ENCODE measurements at regions not wholly inside any gene's neighbourhood (a gene's known extent, or its start where the extent isn't known, plus 50 kb on each side); places are given as distances from the start of the nearest gene placed in this dataset.

- no peak overlapping the region for H3K4me3 ChIP-seq (ENCODE audit: low read depth in 2 of 2, low read length in 1 of 2)
- H3K27me3 ChIP-seq (ENCODE audit: insufficient read depth): no peaks in the 10 kb centered on the region
- no peaks in the 10 kb centered on the region for H3K79me2 ChIP-seq (ENCODE audit: insufficient read depth)
- no peaks in the 10 kb centered on the region for H3K4me1 ChIP-seq (ENCODE audit: control insufficient read depth in 1 of 2, insufficient read depth in 2 of 2, low read depth in 1 of 2, low read length in 1 of 2)
- POLR2A ChIA-PET: no interaction called here
- DNase-seq: no peak
- 10% methylated on average over 1 of the region's 1 CpG for WGBS (ENCODE audit: low lambda C conversion rate)
- CTCF ChIA-PET: interaction anchor here (1.2 kb wide), 1 partner anchor 306 kb away, joined by 3 read pairs; no protein-coding TSS in a partner anchor
- H3K27ac ChIP-seq (ENCODE audit: low read depth in 2 of 2, low read length in 1 of 2): no peak overlapping the region
- no peaks in the 10 kb centered on the region for H3K9me3 ChIP-seq
- no peaks in the 10 kb centered on the region for H3K9me2 ChIP-seq
- no peak overlapping the region for H3K9ac ChIP-seq
- H3K4me2 ChIP-seq: no peak overlapping the region
- H3F3A ChIP-seq (replicated peaks; ENCODE audit: insufficient read depth): no peaks in the 10 kb centered on the region
- H2AFZ ChIP-seq (ENCODE audit: low read depth): no peak overlapping the region
- H3K36me3 ChIP-seq (replicated peaks in 1 of 2; ENCODE audit: control insufficient read depth in 1 of 2, insufficient read depth in 2 of 2, low read length in 1 of 2): no peaks in the 10 kb centered on the region
- H4K20me1 ChIP-seq (ENCODE audit: insufficient read depth): no peaks in the 10 kb centered on the region
- TF ChIP-seq GATA2 (CRISPR knock-in tag; IDR thresholded peaks at IDR 0.05) (no peak), TAF1 (IDR thresholded peaks at IDR 0.05; ENCODE audit: borderline replicate concordance, low read depth, low read length) (no peak), JUND (IDR thresholded peaks at IDR 0.05) (no peak), ELF1 (IDR thresholded peaks at IDR 0.05) (no peak), EP300 (IDR thresholded peaks at IDR 0.05; ENCODE audit: borderline replicate concordance in 1 of 2, low read depth in 1 of 2, low read length in 1 of 2) (no peak), SIN3A (IDR thresholded peaks at IDR 0.05; ENCODE audit: borderline replicate concordance, low read depth, low read length) (no peak), CTCF (IDR thresholded peaks at IDR 0.05) (no peak), FOXJ3 (CRISPR knock-in tag; IDR thresholded peaks at IDR 0.05) (no peak), POLR2AphosphoS5 (IDR thresholded peaks at IDR 0.05; ENCODE audit: low read depth, low read length) (no peak), TEAD4 (IDR thresholded peaks at IDR 0.05; ENCODE audit: borderline replicate concordance, insufficient read depth) (no peak), TCF12 (IDR thresholded peaks at IDR 0.05) (no peak), RFX5 (IDR thresholded peaks at IDR 0.05; ENCODE audit: low read length) (no peak), FOSL2 (IDR thresholded peaks at IDR 0.05; ENCODE audit: borderline replicate concordance, low read depth) (no peak), CHD2 (IDR thresholded peaks at IDR 0.05; ENCODE audit: low read length, partially characterized antibody) (no peak), ZBTB33 (IDR thresholded peaks at IDR 0.05; ENCODE audit: borderline replicate concordance, low read depth) (no peak), MAX (IDR thresholded peaks at IDR 0.05; ENCODE audit: low read depth) (no peak), RCOR1 (IDR thresholded peaks at IDR 0.05; ENCODE audit: low read length) (no peak)
Observed at GRCh38 chr4:4794421-4794820, 65.0 kb upstream of the MSX1 start.

Data from SK-N-SH (cell line).